Trophoblast cell (in vitro differentiated cells and primary cell): ENCODE measurements at regions not wholly inside any gene's neighbourhood (a gene's known extent, or its start where the extent isn't known, plus 50 kb on each side); places are given as distances from the start of the nearest gene placed in this dataset.

Experiments
- DNase-seq, 2 donors: peaks; one replicate each; pipeline ENCODE4 v3.0.0-alpha.2; 2016
- H2AFZ ChIP-seq: 2 replicates; pipeline ENCODE4 v1.6.1; 2013; ENCODE audit warnings: low read length, moderate library complexity, mild to moderate bottlenecking; ENCODE audit not compliant: insufficient read depth, poor library complexity
- H2AK5ac ChIP-seq: 2 replicates; pipeline ENCODE4 v1.6.1; 2013; ENCODE audit warnings: mild to moderate bottlenecking, low read length
- H2BK120ac ChIP-seq: 2 replicates; pipeline ENCODE4 v1.6.1; 2013; ENCODE audit warnings: low read length, mild to moderate bottlenecking, moderate library complexity; ENCODE audit not compliant: insufficient read depth, poor library complexity
- H2BK12ac ChIP-seq: 2 replicates; pipeline ENCODE4 v1.6.1; 2013; ENCODE audit warnings: mild to moderate bottlenecking, low read length, moderate library complexity
- H2BK5ac ChIP-seq: 2 replicates; pipeline ENCODE4 v1.6.1; 2013; ENCODE audit warnings: low read length, low read depth, moderate library complexity, mild to moderate bottlenecking; ENCODE audit not compliant: poor library complexity
- H3K14ac ChIP-seq: 2 replicates; pipeline ENCODE4 v1.6.1; 2013; ENCODE audit warnings: mild to moderate bottlenecking, low read length
- H3K18ac ChIP-seq: 2 replicates; pipeline ENCODE4 v1.6.1; 2013; ENCODE audit warnings: mild to moderate bottlenecking, low read length
- H3K23ac ChIP-seq: 2 replicates; pipeline ENCODE4 v1.6.1; 2013; ENCODE audit warnings: low read length
- H3K27ac ChIP-seq: 2 replicates; pipeline ENCODE4 v1.5.1; 2013; ENCODE audit warnings: low read depth, mild to moderate bottlenecking, inconsistent platforms, low read length, moderate library complexity
- H3K27me3 ChIP-seq: 2 replicates; pipeline ENCODE4 v1.6.1; 2013; ENCODE audit warnings: inconsistent platforms, mild to moderate bottlenecking, low read length, moderate library complexity; ENCODE audit not compliant: insufficient read depth
- H3K36me3 ChIP-seq, 2 experiments: 1 replicate in 1 of 2; 2 replicates in 1 of 2; pipeline ENCODE4 v1.6.1; 2013; ENCODE audit warnings: low read length in 2 of 2, mild to moderate bottlenecking in 2 of 2, moderate library complexity in 1 of 2; ENCODE audit not compliant: insufficient read depth in 2 of 2, control insufficient read depth in 1 of 2
- H3K4ac ChIP-seq: 2 replicates; pipeline ENCODE4 v1.6.1; 2013; ENCODE audit warnings: low read depth, mild to moderate bottlenecking, low read length, moderate library complexity
- H3K4me1 ChIP-seq, 2 experiments: 1 replicate in 1 of 2; 2 replicates in 1 of 2; pipeline ENCODE4 v1.6.1; 2013; ENCODE audit warnings: low read length in 2 of 2, mild to moderate bottlenecking in 2 of 2, moderate library complexity in 1 of 2; ENCODE audit not compliant: insufficient read depth in 2 of 2, control insufficient read depth in 1 of 2
- H3K4me2 ChIP-seq: 2 replicates; pipeline ENCODE4 v1.6.1; 2013; ENCODE audit warnings: inconsistent platforms, mild to moderate bottlenecking, low read length, moderate library complexity
- H3K4me3 ChIP-seq: 2 replicates; pipeline ENCODE4 v1.5.1; 2013; ENCODE audit warnings: mild to moderate bottlenecking, low read depth, low read length, inconsistent platforms
- H3K79me1 ChIP-seq: one replicate; pipeline ENCODE4 v1.6.1; 2013; ENCODE audit warnings: low read length
- H3K79me2 ChIP-seq: 2 replicates; pipeline ENCODE4 v1.6.1; 2013; ENCODE audit warnings: low read length, mild to moderate bottlenecking; ENCODE audit not compliant: control insufficient read depth, insufficient read depth, poor library complexity
- H3K9ac ChIP-seq: 2 replicates; pipeline ENCODE4 v1.6.1; 2013; ENCODE audit warnings: mild to moderate bottlenecking, low read length
- H3K9me3 ChIP-seq: 2 replicates; pipeline ENCODE4 v1.6.1; 2013; ENCODE audit warnings: low read depth, mild to moderate bottlenecking, control low read depth, inconsistent platforms, low read length; ENCODE audit not compliant: insufficient read depth
- H4K12ac ChIP-seq: 2 replicates; pipeline ENCODE4 v1.6.1; 2013; ENCODE audit warnings: low read depth, mild to moderate bottlenecking, low read length, moderate library complexity
- H4K8ac ChIP-seq: 2 replicates; pipeline ENCODE4 v1.6.1; 2013; ENCODE audit warnings: low read depth, mild to moderate bottlenecking, low read length, moderate library complexity
- H4K91ac ChIP-seq: one replicate; pipeline ENCODE4 v1.6.1; 2013; ENCODE audit warnings: low read depth, mild to moderate bottlenecking, low read length, moderate library complexity
- WGBS: extraction: QIAGEN DNeasy Blood & Tissue Kit; methylation state at CpG from one replicate; pipeline ENCODE4 v1.1.7; 2013; ENCODE audit warnings: missing lambda C conversion rate; ENCODE audit not compliant: insufficient read length, insufficient coverage; ENCODE audit errors: extremely low coverage; 5-methylcytosine and 5-hydroxymethylcytosine counted together

GRCh38 chr10:4670737-4671136, 155.3 kb upstream of the AKR1E2 start:
- no peak overlapping the region for H3K4me2 ChIP-seq
- H3K18ac ChIP-seq: no peak overlapping the region
- no peak overlapping the region for H4K8ac ChIP-seq
- H3K4ac ChIP-seq: no peak overlapping the region
- H4K12ac ChIP-seq: no peak overlapping the region
- H3K9me3 ChIP-seq: no peaks in the 10 kb centered on the region
- H3K14ac ChIP-seq: no peak overlapping the region
- no peaks in the 10 kb centered on the region for H3K36me3 ChIP-seq
- H2BK5ac ChIP-seq: no peak overlapping the region
- H2AK5ac ChIP-seq: no peak overlapping the region
- peak; percentile 48 to 82 for DNase-seq
- peaks cover 12% of the 10 kb centered on the region for H3K79me1 ChIP-seq
- H3K27ac ChIP-seq: peak overlapping the region; percentile 97
- no peak overlapping the region for H3K23ac ChIP-seq
- H2BK12ac ChIP-seq: no peak overlapping the region
- H3K4me3 ChIP-seq: no peak overlapping the region
- peaks cover 2 to 4% of the 10 kb centered on the region in 2 experiments for H3K4me1 ChIP-seq
- H3K79me2 ChIP-seq: no peaks in the 10 kb centered on the region
- H3K9ac ChIP-seq: no peak overlapping the region
- no peak overlapping the region for H2BK120ac ChIP-seq
- H3K27me3 ChIP-seq: no peaks in the 10 kb centered on the region
- H4K91ac ChIP-seq: no peak overlapping the region
- H2AFZ ChIP-seq: no peak overlapping the region

- Histone ChIP-seq H3K4me1 (peaks cover 2 to 4% of the 10 kb centered on the region in 2 experiments), H3K27me3 (no peaks in the 10 kb centered on the region), H3K23ac (no peak overlapping the region), H3K27ac (no peak overlapping the region), H2BK12ac (peak overlapping the region; percentile 95), H2BK5ac (peak overlapping the region; percentile 63), H4K8ac (peak overlapping the region; percentile 23), H2AK5ac (peak overlapping the region; percentile 86), H3K79me2 (no peaks in the 10 kb centered on the region), H2AFZ (no peak overlapping the region), H3K79me1 (peaks cover 12% of the 10 kb centered on the region), H2BK120ac (peak overlapping the region; percentile 91), H3K9ac (no peak overlapping the region), H3K18ac (no peak overlapping the region), H3K4me2 (no peak overlapping the region), H3K4ac (peak overlapping the region; percentile 21), H4K12ac (no peak overlapping the region), H3K4me3 (no peak overlapping the region), H3K14ac (peak overlapping the region; percentile 51), H3K9me3 (no peaks in the 10 kb centered on the region), H3K36me3 (no peaks in the 10 kb centered on the region), H4K91ac (peak overlapping the region; percentile 90)
- no CpG with 5 or more reads among the region's 2 CpGs for WGBS
- peak; percentile 19 to 80 for DNase-seq
Measured at GRCh38 chr10:4669585-4669984, 156.4 kb upstream of the AKR1E2 start.

GRCh38 chr10:4663162-4663992, 162.6 kb upstream of the AKR1E2 start:
- no peak overlapping the region for H4K12ac ChIP-seq
- DNase-seq: peak; percentile 92 to 97
- no peaks in the 10 kb centered on the region for H3K27me3 ChIP-seq
- WGBS: no CpG with 5 or more reads among the region's 9 CpGs
- peaks cover 11 to 13% of the 10 kb centered on the region in 2 experiments for H3K4me1 ChIP-seq
- peaks cover 28% of the 10 kb centered on the region for H3K79me1 ChIP-seq
- H3K27ac ChIP-seq: peak overlapping the region; percentile 99
- no peak overlapping the region for H3K18ac ChIP-seq
- peak overlapping the region; percentile 56 for H3K9ac ChIP-seq
- no peak overlapping the region for H4K8ac ChIP-seq
- H2AFZ ChIP-seq: no peak overlapping the region
- H3K79me2 ChIP-seq: peaks cover 8% of the 10 kb centered on the region
- H3K14ac ChIP-seq: no peak overlapping the region
- peak overlapping the region; percentile 80 for H2BK120ac ChIP-seq
- H3K4ac ChIP-seq: no peak overlapping the region
- H3K4me2 ChIP-seq: peak overlapping the region; percentile 31
- H3K23ac ChIP-seq: no peak overlapping the region
- no peaks in the 10 kb centered on the region for H3K36me3 ChIP-seq
- H4K91ac ChIP-seq: peak overlapping the region; percentile 81
- H3K9me3 ChIP-seq: no peaks in the 10 kb centered on the region
- no peak overlapping the region for H2AK5ac ChIP-seq
- H3K4me3 ChIP-seq: no peak overlapping the region
- H2BK12ac ChIP-seq: no peak overlapping the region
- H2BK5ac ChIP-seq: peak overlapping the region; percentile 87

GRCh38 chr10:4662576-4663161, 163.3 kb upstream of the AKR1E2 start:
- Histone ChIP-seq H3K79me2 (peaks cover 8% of the 10 kb centered on the region), H2AFZ (peak overlapping the region; percentile 53), H2BK5ac (peak overlapping the region; percentile 99), H4K12ac (peak overlapping the region; percentile 73), H3K4me3 (no peak overlapping the region), H2BK12ac (peak overlapping the region; percentile 91), H3K9me3 (no peaks in the 10 kb centered on the region), H2BK120ac (peak overlapping the region; percentile 98), H2AK5ac (peak overlapping the region; percentile 82), H4K8ac (peak overlapping the region; percentile 86), H4K91ac (peak overlapping the region; percentile 99), H3K23ac (no peak overlapping the region), H3K18ac (peak overlapping the region; percentile 98), H3K27ac (peak overlapping the region; percentile 99), H3K4me1 (peaks cover 11 to 13% of the 10 kb centered on the region in 2 experiments), H3K4ac (peak overlapping the region; percentile 50), H3K27me3 (no peaks in the 10 kb centered on the region), H3K9ac (peak overlapping the region; percentile 18), H3K36me3 (no peaks in the 10 kb centered on the region), H3K79me1 (peaks cover 30% of the 10 kb centered on the region), H3K14ac (peak overlapping the region; percentile 88), H3K4me2 (no peak overlapping the region)
- peak in 1 of 2 donors; percentile 35 for DNase-seq
- WGBS: no CpG with 5 or more reads among the region's 9 CpGs
